HepG2 (cell line): ENCODE measurements at regions not wholly inside any gene's neighbourhood (a gene's known extent, or its start where the extent isn't known, plus 50 kb on each side); places are given as distances from the start of the nearest gene placed in this dataset.
A peak's percentile ranks its signal among the peaks of the same experiment; 100 is the strongest.

Experiments used
- ATAC-seq: fragments of 200-7000 bp; cut with Tn5 transposase; 3 replicates; pipeline ENCODE4 v1.9.1; 2020; ENCODE audit warnings: mild to moderate bottlenecking, moderate library complexity
- BruUV-seq: library from RNA; stranded (reverse); fragments of 400-500 nt; replicated peaks from 2 replicates; lab custom pipeline; 2021; lab: Mats Ljungman, UMichigan
- CTCF ChIA-PET: fragments of 300-600 bp; formaldehyde crosslinking; extraction: SDS; loops from one replicate; lab custom pipeline; 2021; ENCODE audit warnings: low total read pairs, inconsistent platforms, low intra/inter-chr PET ratio; lab: Yijun Ruan, JAX
- POLR2A ChIA-PET: fragments of 350-600 bp; sonication (Branson Sonifier 250); formaldehyde crosslinking; loops from one replicate; lab custom pipeline; 2020; ENCODE audit warnings: antibody characterized with exemption, inconsistent platforms; lab: Yijun Ruan, JAX
- DNase-seq: peaks from one replicate; pipeline ENCODE4 v3.0.0-alpha.2; 2015; ENCODE audit warnings: low spot score
- FAIRE-seq: peaks from 3 replicates; lab custom pipeline; 2011; peaks lifted over from hg19 to GRCh38; lab: Jason Lieb, UNC
- H2AFZ ChIP-seq: one replicate; pipeline ENCODE4 v1.6.1; 2011; ENCODE audit warnings: low read length, inconsistent platforms
- H3K27ac ChIP-seq: fragments of 300-600 bp; 3 replicates; pipeline ENCODE4 v1.8.0; 2011; ENCODE audit warnings: mixed run types, mild to moderate bottlenecking, mixed read lengths, low read length, inconsistent platforms; ENCODE audit not compliant: insufficient read depth; ENCODE audit errors: extremely low read length
- H3K27me3 ChIP-seq, 2 experiments: fragments of 200-600 bp in 1 of 2; 2 replicates in 1 of 2; 3 replicates in 1 of 2; pipeline versions ENCODE4 v1.6.0 to v1.8.0; 2011; ENCODE audit warnings: low read length in 2 of 2, mild to moderate bottlenecking in 2 of 2, moderate library complexity in 2 of 2, inconsistent platforms in 1 of 2; ENCODE audit not compliant: insufficient read depth in 2 of 2, control insufficient read depth in 1 of 2
- H3K36me3 ChIP-seq, 2 experiments: fragments of 200-600 bp in 1 of 2; replicated peaks in 1 of 2; 2 replicates in 1 of 2; 3 replicates in 1 of 2; pipeline versions ENCODE4 v1.5.1 to v1.8.0; 2011; ENCODE audit warnings: low read length in 2 of 2, inconsistent platforms in 1 of 2; ENCODE audit not compliant: insufficient read depth in 2 of 2, control insufficient read depth in 1 of 2
- H3K4me1 ChIP-seq: 2 replicates; pipeline ENCODE4 v1.5.1; 2012; ENCODE audit warnings: low read length, inconsistent platforms; ENCODE audit not compliant: insufficient read depth
- H3K4me2 ChIP-seq: 2 replicates; pipeline ENCODE4 v1.6.0; 2011; ENCODE audit warnings: low read depth, low read length, inconsistent platforms
- H3K4me3 ChIP-seq, 3 experiments: fragments of 200-600 bp in 1 of 3; sonication (generic), shearing (Covaris generic) in 1 of 3; replicated peaks in 1 of 3; 2 replicates each; pipeline ENCODE4 v1.5.1; 2011 to 2016; ENCODE audit warnings: low read length in 3 of 3, inconsistent platforms in 2 of 3, low read depth in 2 of 3, mild to moderate bottlenecking in 2 of 3, control low read depth in 1 of 3, mixed read lengths in 1 of 3; ENCODE audit not compliant: insufficient read depth in 1 of 3
- H3K79me2 ChIP-seq: one replicate; pipeline ENCODE4 v1.6.1; 2011; ENCODE audit warnings: low read length, inconsistent platforms; ENCODE audit not compliant: insufficient read depth
- H3K9ac ChIP-seq: 2 replicates; pipeline ENCODE4 v1.6.0; 2011; ENCODE audit warnings: mild to moderate bottlenecking, low read depth, low read length, inconsistent platforms; ENCODE audit not compliant: insufficient read depth
- H3K9me3 ChIP-seq: 2 replicates; pipeline ENCODE4 v1.5.1; 2012; ENCODE audit warnings: mild to moderate bottlenecking, low read length
- H4K20me1 ChIP-seq: 2 replicates; pipeline ENCODE4 v1.6.0; 2011; ENCODE audit warnings: inconsistent platforms, mild to moderate bottlenecking, low read length, moderate library complexity; ENCODE audit not compliant: insufficient read depth
- HNF4G ChIP-seq, 2 experiments: sonication (generic) in 1 of 2; formaldehyde crosslinking in 1 of 2; IDR thresholded peaks; 2 replicates each; pipeline versions ENCODE4 v1.4.0 to v1.6.1; 2011 to 2020; ENCODE audit warnings: borderline replicate concordance in 2 of 2, low read depth in 2 of 2, mild to moderate bottlenecking in 2 of 2, low read length in 1 of 2, missing genetic modification reagents in 1 of 2, moderate library complexity in 1 of 2
- NR2F1 ChIP-seq, 2 experiments: fragments of 450-650 bp in 1 of 2; formaldehyde crosslinking in 1 of 2; IDR thresholded peaks; 2 replicates each; pipeline versions ENCODE4 v1.5.0 to v1.6.1; 2016 to 2020; ENCODE audit warnings: mild to moderate bottlenecking in 1 of 2, missing compliant biosample characterization in 1 of 2, missing genetic modification reagents in 1 of 2, moderate library complexity in 1 of 2
- WGBS: methylation state at CpG from one replicate; pipeline ENCODE4 v1.1.6; 2017; ENCODE audit warnings: low lambda C conversion rate; 5-methylcytosine and 5-hydroxymethylcytosine counted together
- in situ Hi-C: cut with HindIII; loops from 2 replicates; pipeline ENCODE4 v1.10.0; 2017; ENCODE audit warnings: low pct_unique_long_range_greater_than_20kb; ENCODE audit not compliant: extremely low pct_ligation_motif_present
- intact Hi-C: fragments of 100-400 bp; cut with micrococcal nuclease; formaldehyde crosslinking; loops from one replicate; pipeline ENCODE4 v1.10.0; 2022; ENCODE audit not compliant: unreplicated experiment
- TF ChIP-seq, protein P1 (sequence below): sonication (generic); formaldehyde crosslinking; IDR thresholded peaks from 2 replicates; pipeline ENCODE4 v1.9.0; 2021; ENCODE audit warnings: missing genetic modification reagents, borderline replicate concordance
- TF ChIP-seq, protein P2 (sequence below), 2 experiments: fragments of 450-650 bp in 1 of 2; sonication (generic) in 1 of 2; formaldehyde crosslinking in 1 of 2; IDR thresholded peaks; 2 replicates each; pipeline versions ENCODE4 v1.6.1 to v1.8.0; 2016 to 2022; ENCODE audit warnings: antibody characterized with exemption in 1 of 2, mild to moderate bottlenecking in 1 of 2, missing genetic modification reagents in 1 of 2
- TF ChIP-seq, protein P3 (sequence below): sonication (generic); formaldehyde crosslinking; IDR thresholded peaks from 2 replicates; pipeline ENCODE4 v1.5.0; 2020; ENCODE audit warnings: mild to moderate bottlenecking, missing genetic modification reagents, borderline replicate concordance

DNA sequence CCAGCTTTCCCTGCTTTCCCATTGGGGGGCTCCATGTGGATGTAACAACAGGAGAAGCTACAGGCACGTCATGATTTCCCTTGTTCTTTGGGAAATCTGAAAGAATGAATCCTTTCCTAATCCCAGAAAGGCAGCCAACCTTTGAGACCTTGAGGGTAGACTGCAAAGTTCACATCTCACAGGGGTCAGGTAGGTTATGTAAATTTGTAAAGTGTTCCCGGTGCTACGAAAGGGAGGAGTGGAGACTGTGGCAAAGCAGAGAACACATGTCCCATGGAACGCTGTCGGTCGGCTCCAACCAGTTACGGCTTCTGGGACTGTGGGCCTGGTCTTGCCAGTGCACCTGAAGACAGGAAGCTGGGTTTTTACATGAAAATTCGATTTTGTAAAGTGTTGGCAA is 85.1 kb downstream of the RSPH3 start (continued):
- TF ChIP-seq, protein P1, sequence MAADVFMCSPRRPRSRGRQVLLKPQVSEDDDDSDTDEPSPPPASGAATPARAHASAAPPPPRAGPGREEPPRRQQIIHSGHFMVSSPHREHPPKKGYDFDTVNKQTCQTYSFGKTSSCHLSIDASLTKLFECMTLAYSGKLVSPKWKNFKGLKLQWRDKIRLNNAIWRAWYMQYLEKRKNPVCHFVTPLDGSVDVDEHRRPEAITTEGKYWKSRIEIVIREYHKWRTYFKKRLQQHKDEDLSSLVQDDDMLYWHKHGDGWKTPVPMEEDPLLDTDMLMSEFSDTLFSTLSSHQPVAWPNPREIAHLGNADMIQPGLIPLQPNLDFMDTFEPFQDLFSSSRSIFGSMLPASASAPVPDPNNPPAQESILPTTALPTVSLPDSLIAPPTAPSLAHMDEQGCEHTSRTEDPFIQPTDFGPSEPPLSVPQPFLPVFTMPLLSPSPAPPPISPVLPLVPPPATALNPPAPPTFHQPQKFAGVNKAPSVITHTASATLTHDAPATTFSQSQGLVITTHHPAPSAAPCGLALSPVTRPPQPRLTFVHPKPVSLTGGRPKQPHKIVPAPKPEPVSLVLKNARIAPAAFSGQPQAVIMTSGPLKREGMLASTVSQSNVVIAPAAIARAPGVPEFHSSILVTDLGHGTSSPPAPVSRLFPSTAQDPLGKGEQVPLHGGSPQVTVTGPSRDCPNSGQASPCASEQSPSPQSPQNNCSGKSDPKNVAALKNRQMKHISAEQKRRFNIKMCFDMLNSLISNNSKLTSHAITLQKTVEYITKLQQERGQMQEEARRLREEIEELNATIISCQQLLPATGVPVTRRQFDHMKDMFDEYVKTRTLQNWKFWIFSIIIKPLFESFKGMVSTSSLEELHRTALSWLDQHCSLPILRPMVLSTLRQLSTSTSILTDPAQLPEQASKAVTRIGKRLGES (CRISPR knock-in tag), result no peak
- TF ChIP-seq HNF4G (IDR thresholded peaks at IDR 0.05; ENCODE audit: borderline replicate concordance, low read depth, low read length), result peak; percentile 56; the same call in 1 of the 2 replicates
- no peak for TF ChIP-seq HNF4G (CRISPR knock-in tag; IDR thresholded peaks at IDR 0.05; ENCODE audit: borderline replicate concordance, low read depth)
- peak; percentile 61 to 80; a peak in 3 of 4 replicates for TF ChIP-seq NR2F1 (CRISPR knock-in tag; IDR thresholded peaks at IDR 0.05)

DNA sequence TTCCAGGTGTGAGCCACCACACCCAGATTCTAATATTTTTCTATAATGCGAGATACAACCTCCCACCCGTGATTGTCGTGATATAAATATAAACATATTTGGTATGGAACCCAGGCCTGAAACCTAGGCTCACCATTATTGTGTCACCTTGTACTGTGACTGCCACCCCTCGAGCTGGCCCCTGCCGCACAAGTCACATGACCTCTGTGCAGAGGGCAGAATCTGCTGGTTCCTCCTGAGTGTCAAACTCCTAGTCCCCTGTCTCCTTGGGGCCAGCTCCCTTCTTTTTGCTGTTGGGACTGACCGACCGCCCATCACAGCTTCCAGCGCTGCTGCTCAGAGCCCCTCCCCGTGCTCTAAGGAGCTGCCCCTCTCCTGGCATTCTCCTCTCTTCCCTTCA is 86.4 kb downstream of the RSPH3 start:
- TF ChIP-seq, protein P2, sequence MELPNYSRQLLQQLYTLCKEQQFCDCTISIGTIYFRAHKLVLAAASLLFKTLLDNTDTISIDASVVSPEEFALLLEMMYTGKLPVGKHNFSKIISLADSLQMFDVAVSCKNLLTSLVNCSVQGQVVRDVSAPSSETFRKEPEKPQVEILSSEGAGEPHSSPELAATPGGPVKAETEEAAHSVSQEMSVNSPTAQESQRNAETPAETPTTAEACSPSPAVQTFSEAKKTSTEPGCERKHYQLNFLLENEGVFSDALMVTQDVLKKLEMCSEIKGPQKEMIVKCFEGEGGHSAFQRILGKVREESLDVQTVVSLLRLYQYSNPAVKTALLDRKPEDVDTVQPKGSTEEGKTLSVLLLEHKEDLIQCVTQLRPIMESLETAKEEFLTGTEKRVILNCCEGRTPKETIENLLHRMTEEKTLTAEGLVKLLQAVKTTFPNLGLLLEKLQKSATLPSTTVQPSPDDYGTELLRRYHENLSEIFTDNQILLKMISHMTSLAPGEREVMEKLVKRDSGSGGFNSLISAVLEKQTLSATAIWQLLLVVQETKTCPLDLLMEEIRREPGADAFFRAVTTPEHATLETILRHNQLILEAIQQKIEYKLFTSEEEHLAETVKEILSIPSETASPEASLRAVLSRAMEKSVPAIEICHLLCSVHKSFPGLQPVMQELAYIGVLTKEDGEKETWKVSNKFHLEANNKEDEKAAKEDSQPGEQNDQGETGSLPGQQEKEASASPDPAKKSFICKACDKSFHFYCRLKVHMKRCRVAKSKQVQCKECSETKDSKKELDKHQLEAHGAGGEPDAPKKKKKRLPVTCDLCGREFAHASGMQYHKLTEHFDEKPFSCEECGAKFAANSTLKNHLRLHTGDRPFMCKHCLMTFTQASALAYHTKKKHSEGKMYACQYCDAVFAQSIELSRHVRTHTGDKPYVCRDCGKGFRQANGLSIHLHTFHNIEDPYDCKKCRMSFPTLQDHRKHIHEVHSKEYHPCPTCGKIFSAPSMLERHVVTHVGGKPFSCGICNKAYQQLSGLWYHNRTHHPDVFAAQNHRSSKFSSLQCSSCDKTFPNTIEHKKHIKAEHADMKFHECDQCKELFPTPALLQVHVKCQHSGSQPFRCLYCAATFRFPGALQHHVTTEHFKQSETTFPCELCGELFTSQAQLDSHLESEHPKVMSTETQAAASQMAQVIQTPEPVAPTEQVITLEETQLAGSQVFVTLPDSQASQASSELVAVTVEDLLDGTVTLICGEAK (IDR thresholded peaks at IDR 0.05), result no peak
- TF ChIP-seq, protein P2 (CRISPR knock-in tag; IDR thresholded peaks at IDR 0.05), result peak; percentile 24; the same call in 1 of the 2 replicates
- TF ChIP-seq, protein P3, sequence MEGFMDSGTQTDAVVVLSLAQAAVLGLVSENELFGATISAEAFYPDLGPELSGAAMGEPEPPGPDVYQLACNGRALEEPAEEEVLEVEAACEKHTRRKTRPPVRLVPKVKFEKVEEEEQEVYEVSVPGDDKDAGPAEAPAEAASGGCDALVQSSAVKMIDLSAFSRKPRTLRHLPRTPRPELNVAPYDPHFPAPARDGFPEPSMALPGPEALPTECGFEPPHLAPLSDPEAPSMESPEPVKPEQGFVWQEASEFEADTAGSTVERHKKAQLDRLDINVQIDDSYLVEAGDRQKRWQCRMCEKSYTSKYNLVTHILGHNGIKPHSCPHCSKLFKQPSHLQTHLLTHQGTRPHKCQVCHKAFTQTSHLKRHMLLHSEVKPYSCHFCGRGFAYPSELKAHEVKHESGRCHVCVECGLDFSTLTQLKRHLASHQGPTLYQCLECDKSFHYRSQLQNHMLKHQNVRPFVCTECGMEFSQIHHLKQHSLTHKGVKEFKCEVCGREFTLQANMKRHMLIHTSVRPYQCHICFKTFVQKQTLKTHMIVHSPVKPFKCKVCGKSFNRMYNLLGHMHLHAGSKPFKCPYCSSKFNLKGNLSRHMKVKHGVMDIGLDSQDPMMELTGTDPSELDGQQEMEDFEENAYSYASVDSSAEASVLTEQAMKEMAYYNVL (CRISPR knock-in tag), result no peak
- 50% methylated on average over 9 of the region's 9 CpGs for WGBS
- Histone ChIP-seq H4K20me1 (no peaks in the 10 kb centered on the region), H3K4me3 (no peak overlapping the region), H3K36me3 (no peaks in the 10 kb centered on the region), H2AFZ (no peak overlapping the region), H3K27me3 (no peaks in the 10 kb centered on the region; a peak in 2 of 5 replicates), H3K27ac (no peak overlapping the region), H3K79me2 (no peaks in the 10 kb centered on the region), H3K4me1 (peaks cover 19% of the 10 kb centered on the region), H3K4me2 (no peak overlapping the region), H3K9ac (no peak overlapping the region), H3K9me3 (no peaks in the 10 kb centered on the region)
- ChIA-PET POLR2A (no interaction called here), CTCF (no interaction called here)
- intact Hi-C loops (no loop called here), in situ Hi-C loops (no loop called here)
- no peak for DNase-seq
- ATAC-seq, result no peak
- no peak for FAIRE-seq
- no TSS peak for BruUV-seq
